ENCODE measurements at regions not wholly inside any gene's neighbourhood (a gene's known extent, or its start where the extent isn't known, plus 50 kb on each side); places are given as distances from the start of the nearest gene placed in this dataset.

DNA sequence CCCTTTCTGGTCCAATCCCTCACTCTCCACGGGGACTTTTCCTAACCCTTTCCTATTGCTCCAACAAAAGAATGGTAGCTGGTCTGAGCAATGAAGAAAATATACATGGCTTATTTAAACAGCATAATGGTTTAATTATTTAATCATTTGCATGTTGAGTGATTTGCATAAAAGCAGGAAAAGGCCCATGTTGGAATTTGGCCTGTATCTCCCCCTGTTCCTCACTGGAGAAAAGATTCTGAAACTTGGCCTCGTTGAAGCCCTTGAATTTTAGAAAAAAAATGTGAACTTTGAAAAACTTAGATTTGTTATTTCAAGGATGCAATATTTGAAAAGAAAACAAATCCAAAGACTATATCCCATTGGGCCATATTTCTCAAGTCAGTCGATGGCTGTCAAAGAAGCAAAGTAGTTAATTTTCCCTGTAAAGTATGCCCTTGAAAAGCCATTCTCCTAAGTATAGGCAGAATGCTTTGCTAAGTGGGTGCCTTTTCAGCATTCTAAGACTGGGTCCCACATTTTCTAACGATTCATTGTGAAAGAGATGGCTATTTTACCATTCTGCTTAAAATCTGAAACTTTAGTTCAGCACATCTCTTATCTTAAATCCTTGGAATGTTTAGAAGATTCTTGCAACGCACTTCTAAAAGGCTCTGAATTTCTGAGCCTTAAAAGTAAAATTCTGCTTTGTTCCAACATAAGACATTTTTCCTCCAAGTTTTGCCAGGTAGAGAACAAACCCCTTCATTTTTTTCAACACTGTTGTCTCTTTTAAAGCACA lies 428.8 kb downstream of the ARHGEF28 start:
- Mint-ChIP-seq H3K9me3 (no peaks in the 10 kb centered on the region), H3K27ac (no peak overlapping the region), H3K36me3 (ENCODE audit: low read depth) (no peaks in the 10 kb centered on the region), H3K27me3 (peaks cover 3% of the 10 kb centered on the region), H3K4me1 (no peaks in the 10 kb centered on the region), H3K4me3 (no peak overlapping the region)
- TF ChIP-seq, protein P1, sequence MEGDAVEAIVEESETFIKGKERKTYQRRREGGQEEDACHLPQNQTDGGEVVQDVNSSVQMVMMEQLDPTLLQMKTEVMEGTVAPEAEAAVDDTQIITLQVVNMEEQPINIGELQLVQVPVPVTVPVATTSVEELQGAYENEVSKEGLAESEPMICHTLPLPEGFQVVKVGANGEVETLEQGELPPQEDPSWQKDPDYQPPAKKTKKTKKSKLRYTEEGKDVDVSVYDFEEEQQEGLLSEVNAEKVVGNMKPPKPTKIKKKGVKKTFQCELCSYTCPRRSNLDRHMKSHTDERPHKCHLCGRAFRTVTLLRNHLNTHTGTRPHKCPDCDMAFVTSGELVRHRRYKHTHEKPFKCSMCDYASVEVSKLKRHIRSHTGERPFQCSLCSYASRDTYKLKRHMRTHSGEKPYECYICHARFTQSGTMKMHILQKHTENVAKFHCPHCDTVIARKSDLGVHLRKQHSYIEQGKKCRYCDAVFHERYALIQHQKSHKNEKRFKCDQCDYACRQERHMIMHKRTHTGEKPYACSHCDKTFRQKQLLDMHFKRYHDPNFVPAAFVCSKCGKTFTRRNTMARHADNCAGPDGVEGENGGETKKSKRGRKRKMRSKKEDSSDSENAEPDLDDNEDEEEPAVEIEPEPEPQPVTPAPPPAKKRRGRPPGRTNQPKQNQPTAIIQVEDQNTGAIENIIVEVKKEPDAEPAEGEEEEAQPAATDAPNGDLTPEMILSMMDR (IDR thresholded peaks at IDR 0.05) = no peak
- intact Hi-C loops (cut with micrococcal nuclease) = no loop called here
- CTCF ChIA-PET = interaction anchor here (1.5 kb wide), 1 partner anchor 587 kb away, joined by 6 read pairs; no protein-coding TSS in a partner anchor
- DNase-seq (no peak), ATAC-seq (ENCODE audit: low read depth) (no peak)
- POLR2A ChIA-PET = no interaction called here

DNA sequence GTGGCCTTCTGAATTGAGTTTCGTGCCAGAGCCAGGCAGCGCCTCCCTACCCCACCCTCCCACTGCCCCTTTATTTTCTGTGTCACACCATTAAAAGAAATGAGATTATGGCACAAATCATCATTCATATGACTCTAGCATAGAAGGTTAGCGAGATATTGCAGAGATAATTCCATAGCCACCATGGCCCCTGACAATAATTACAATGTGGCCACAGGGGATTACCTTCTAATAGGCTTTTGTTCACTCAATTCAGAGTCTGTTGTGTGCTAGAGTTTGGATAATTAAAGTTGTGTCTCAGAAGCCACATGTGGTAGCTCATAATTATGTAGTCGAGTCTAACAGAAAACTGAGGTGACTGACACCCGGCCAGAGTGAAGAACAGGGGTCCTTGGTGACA lies 428.1 kb downstream of the ARHGEF28 start:
- ChIA-PET POLR2A (no interaction called here), CTCF (no interaction called here)
- TF ChIP-seq, protein P1 (IDR thresholded peaks at IDR 0.05) = no peak
- Mint-ChIP-seq H3K27me3 (peaks cover 3% of the 10 kb centered on the region), H3K9me3 (no peaks in the 10 kb centered on the region), H3K4me3 (no peak overlapping the region), H3K36me3 (ENCODE audit: low read depth) (no peaks in the 10 kb centered on the region), H3K4me1 (no peaks in the 10 kb centered on the region), H3K27ac (no peak overlapping the region)
- DNase-seq (no peak), ATAC-seq (ENCODE audit: low read depth) (no peak)
- intact Hi-C loops (cut with micrococcal nuclease) = no loop called here

DNA sequence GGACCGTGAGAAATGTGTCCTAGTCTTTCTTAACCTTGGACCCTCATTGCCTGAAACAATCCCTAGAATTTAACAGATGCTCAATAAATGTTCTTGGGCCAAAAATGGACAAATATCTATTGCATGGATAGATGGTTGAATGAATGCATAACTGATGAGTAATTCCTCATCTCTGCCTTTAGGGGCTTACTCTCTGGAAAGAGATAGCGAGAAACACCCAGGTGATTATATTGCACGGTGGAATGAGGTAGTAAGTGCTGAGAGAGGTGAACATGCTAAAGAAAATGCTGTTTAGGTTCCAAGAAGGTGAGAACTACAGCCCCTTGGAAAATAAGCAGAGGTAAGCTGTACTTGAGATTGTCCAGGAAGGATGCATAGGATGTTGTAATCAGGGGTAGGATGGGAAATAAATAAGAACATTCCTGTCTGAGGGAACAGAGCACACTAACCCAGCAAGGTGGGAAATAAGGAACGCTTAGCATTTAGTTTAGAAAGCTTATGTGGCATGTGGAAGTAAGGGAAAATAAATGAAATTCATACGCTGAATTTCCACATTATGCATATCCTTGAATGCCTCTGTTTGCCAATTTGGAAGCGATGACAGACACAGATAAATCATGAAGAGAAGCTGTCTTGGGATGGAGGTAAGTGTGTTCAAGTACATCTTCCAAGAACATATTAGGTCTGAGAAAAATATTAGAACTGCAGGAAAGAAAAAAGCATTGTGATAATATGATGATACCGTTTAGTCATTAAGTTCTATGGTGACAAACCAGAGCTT lies 426.6 kb downstream of the ARHGEF28 start:
- Mint-ChIP-seq H3K36me3 (ENCODE audit: low read depth) (no peaks in the 10 kb centered on the region), H3K9me3 (no peaks in the 10 kb centered on the region), H3K4me1 (no peaks in the 10 kb centered on the region), H3K4me3 (no peak overlapping the region), H3K27ac (no peak overlapping the region), H3K27me3 (peaks cover 5% of the 10 kb centered on the region)
- DNase-seq (no peak), ATAC-seq (ENCODE audit: low read depth) (no peak)
- intact Hi-C loops (cut with micrococcal nuclease) = no loop called here
- CTCF ChIA-PET = no interaction called here
- TF ChIP-seq, protein P1 (IDR thresholded peaks at IDR 0.05) = no peak
- POLR2A ChIA-PET = no interaction called here

DNA sequence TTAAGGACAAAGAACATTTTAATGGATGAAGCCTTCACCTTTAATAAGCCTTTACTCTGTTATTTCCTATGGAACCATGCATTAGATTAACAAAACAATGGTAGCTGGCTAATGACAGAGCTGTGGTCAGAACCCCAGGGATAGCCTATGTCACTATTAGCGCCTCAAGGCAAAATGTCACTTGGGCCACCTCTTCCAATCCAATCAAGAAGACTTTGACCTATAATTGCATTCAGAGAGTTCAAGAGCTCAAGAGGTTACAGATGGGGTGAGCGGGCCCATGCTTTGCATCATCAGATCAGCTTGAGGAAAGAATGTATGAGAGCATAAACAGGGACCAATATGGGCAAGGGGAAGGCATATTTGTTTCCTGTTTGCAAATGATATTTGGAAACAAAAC lies 425.1 kb downstream of the ARHGEF28 start:
- TF ChIP-seq, protein P1 (IDR thresholded peaks at IDR 0.05) = no peak
- Mint-ChIP-seq H3K4me1 (no peaks in the 10 kb centered on the region), H3K27ac (no peak overlapping the region), H3K4me3 (no peak overlapping the region), H3K27me3 (peaks cover 7% of the 10 kb centered on the region), H3K9me3 (no peaks in the 10 kb centered on the region), H3K36me3 (ENCODE audit: low read depth) (no peaks in the 10 kb centered on the region)
- no peak for ATAC-seq (ENCODE audit: low read depth)
- intact Hi-C loops (cut with micrococcal nuclease) = no loop called here
- DNase-seq = no peak
- POLR2A ChIA-PET = no interaction called here
- CTCF ChIA-PET = no interaction called here

DNA sequence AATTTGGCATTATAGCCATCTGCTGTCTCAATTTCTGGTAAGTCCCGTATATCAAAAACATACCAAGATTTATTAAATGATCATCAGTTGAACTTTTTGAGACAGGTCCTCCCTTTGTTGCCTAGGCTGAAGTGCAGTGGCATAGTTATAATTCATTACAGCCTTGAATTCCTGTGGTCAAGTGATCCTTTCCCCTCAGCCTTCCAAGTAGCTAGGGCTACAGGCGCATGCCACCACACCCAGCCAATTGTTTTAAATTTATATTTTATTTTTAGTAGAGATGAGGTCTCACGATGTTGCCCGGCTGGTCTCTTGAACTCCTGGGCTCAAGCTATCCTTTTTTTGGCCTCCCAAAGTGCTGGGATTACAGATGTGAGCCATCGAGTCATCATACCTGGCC lies 418.9 kb downstream of the ARHGEF28 start:
- H3K27me3 Mint-ChIP-seq = peaks cover 7% of the 10 kb centered on the region
- H3K27ac Mint-ChIP-seq = no peak overlapping the region
- DNase-seq (no peak), ATAC-seq (ENCODE audit: low read depth) (no peak)
- POLR2A ChIA-PET = no interaction called here
- no peaks in the 10 kb centered on the region for H3K9me3 Mint-ChIP-seq
- CTCF ChIA-PET = no interaction called here
- TF ChIP-seq, protein P1 (IDR thresholded peaks at IDR 0.05) = no peak
- H3K4me1 Mint-ChIP-seq = no peaks in the 10 kb centered on the region
- H3K36me3 Mint-ChIP-seq (ENCODE audit: low read depth) = no peaks in the 10 kb centered on the region
- intact Hi-C loops (cut with micrococcal nuclease) = no loop called here
- H3K4me3 Mint-ChIP-seq = no peak overlapping the region

All from activated B cell treated with CpG ODN at 0.5 μM for 24 hours (primary cell).